ENCODE measurements at regions not wholly inside any gene's neighbourhood (a gene's known extent, or its start where the extent isn't known, plus 50 kb on each side); places are given as distances from the start of the nearest gene placed in this dataset.

DNA sequence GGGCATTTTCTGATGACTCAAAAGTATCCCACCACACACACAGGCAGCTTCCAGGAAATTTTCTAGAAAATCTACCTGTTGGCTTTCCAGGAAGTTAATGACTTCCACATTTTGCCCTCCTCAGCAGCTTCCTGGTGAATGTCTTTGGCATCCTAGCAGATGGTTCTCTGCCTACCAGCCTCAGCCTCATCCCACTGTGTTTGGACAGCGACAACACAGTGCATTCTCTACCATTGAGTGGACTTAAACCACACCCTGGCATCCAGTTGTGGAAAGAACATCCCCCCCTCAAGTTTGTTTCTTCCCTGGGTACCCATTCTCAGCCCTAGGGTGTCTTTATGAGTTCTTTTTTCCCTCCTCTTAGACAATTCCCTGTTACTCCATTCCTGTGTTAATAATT, 50.8 kb upstream of the GADL1 start:
- no peak for DNase-seq

DNA sequence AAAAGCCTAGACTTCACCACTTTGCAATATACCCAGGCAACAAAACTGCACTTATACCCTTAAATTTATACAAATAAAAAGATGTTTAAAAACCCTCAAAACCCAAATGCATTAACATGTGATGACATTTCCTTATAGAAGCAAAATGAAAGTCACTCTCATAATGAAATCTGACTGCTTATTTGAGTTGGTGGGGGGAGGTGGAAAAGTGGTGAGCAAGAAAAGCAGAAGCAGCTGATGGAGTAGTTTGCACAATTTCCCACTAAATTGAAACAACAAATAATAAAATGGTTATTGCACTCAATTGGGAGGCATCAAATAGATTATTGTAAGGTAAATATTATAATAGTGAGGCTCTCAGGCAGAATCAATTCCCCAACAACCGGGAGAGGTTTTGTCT, 54.0 kb upstream of the GADL1 start:
- no peak for DNase-seq

DNA sequence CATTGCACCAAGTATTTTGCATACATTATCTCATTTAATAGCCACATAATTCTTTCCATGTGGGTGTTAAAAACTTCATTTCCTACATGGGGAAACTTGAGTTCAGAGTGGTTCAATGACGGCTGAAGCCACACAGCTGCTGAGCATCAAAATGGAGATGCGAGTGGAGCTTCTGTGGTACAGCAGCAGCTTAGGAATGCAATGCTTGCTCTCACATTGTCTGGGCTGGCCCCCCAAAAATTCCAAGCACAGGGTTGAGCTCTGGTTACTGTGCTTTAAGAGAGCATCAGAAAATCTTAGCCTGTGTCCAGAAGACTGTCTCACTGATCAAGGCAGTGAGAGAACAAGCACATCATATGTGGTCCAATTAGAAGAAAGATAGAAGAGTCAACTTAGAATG, 57.4 kb upstream of the GADL1 start:
- DNase-seq, result no peak

DNA sequence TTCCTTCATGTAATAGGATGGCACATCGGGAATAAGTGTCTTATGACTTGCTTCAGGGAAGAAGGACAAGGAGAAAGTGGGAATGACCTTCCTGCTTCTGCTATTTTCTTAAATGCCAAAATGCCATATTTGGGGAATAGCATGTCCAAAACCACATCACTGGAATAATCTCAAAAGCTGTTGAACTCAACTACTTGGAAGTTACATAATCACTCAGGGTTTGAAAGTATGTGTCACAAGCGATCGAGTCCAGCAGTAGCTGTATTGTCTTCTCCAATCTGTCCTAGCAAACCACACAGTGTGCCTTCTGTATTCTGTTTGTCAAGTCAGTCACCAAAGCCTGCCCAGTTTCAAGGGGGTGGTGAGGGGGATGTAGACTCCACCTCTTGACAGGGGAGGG, 58.3 kb upstream of the GADL1 start:
- no peak for DNase-seq

DNA sequence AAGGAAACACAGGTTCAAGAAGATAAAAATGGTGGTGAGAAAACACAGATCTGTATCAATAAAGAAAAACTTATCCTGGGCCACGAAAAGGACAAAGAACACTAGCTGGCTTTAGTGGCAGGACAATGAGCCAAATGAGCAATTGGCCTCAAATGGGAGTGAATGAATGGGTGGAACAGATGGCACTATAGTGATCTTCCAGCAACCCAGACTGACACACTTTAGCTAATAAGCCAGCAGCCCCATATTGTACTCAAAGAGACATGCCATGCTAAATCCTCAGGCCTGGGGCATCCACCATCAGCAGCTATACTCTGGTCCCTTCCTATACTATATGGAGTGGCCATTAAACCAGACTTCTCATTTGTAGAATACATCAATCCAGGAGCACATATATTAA, 60.0 kb upstream of the GADL1 start:
- no peak for DNase-seq

DNA sequence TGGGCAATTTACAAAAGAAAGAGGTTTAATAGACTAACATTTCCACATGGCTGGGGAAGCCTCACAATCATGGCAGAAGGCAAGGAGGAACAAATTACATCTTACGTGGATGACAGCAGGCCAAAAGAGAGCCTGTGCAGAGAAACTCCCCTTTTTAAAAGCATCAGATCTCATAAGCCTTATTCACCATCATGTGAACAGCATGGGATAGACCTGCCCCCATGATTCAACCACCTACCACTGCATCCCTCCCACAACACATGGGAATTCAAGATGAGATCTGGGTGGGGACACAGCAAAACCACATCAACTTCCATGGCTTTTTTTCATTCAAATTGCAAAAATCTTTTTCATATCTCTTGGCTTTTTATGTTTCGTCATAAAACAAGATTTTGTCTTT, 67.6 kb upstream of the GADL1 start:
- DNase-seq, result no peak

DNA sequence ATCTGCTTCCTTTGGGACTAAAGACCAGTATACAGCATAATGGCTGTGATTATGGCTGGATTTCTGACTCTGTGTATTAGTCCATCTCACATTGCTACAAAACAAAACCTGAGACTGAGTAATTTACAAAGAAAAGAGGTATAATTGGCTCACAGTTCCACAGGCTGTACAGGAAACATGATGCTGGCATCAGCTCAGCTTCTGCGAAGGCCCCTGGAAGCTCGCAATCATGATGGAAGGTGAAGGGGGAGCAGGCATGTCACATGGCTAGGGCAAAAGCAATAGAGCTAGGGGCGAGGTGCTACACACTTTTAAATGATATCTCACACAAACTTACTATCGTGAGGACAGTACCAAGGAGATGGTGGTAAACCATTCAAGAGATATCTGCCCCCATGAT, 68.0 kb upstream of the GADL1 start:
- no peak for DNase-seq

DNA sequence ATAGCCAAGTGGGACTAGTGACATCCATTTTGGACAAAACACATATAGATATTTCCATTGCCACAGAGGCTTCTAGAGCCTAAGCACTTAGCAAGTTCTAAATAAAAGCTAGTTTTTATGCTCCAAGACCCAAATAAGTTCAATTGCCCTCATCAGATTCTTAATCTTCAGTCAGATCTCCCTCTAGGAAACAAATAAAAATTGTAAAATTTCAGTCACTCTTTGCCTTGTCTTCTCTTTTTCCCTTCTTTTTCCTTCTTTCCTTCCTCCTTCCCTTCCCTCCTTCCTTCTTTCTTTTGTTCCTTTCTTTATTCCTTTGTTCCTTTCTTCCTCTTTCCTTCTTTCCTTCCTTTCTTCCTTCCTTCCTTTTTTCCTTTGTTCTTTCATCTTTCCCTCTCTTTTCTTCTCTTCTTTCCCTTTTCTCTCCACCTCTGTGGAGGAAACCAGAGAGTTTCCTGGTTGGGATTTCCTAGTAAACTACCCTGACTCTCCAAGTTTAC, 68.8 kb upstream of the GADL1 start:
- DNase-seq, result no peak

DNA sequence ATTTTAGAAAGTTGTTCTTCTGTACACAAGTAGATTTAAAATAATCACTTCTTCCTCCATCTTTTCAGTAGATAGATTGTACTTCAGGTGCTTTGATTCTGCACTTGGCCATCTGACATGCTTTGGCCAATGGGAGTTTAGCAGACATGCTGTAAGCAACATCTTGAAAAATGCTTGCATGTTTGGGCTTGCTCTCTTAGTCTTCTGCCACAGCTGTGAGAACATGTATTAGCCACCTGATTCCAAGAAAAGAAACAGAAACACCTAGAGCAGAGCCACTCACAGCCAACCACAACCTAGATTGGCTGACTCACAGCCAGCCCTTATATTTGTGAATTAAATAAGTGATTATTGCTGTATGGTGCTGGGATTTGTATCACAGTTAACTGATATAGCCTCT, 70.2 kb upstream of the GADL1 start:
- DNase-seq, result no peak

DNA sequence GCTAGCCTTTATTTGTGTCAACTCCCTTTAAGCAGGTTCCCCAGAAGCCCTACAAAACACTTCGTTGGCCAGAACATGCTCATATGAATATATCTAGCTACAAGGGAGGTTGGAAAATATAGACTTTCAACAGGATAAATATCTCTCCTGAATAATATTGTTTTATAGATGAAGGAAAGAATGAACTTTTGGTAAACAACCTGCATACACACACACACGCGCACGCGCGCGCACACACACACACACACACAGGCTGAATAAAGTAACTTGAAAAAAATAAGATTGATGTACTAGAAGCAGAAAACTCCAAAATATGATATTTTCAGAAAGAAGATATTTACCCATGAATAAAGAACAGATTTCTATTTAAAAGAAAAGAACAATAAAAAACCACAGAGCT, 72.4 kb upstream of the GADL1 start:
- DNase-seq, result no peak

DNA sequence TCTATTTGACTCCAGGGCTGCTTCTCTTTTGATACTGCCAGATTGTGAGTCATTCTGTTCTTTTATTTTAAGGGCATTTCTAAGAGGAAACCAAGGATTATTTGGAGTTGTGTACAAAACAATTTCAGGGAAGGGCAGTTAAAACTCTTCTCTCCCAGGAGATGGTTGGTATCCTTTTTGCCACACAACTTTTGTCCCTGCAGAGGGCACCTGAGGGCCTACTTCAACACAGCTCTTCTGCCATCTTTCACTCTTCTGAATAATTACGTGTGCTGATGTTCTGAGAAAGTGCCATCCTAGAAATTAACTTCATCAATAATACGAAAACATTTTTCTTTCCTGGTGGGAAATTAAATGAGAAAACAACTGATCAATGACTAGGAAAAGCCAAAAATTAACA, 75.7 kb upstream of the GADL1 start:
- DNase-seq, result no peak

DNA sequence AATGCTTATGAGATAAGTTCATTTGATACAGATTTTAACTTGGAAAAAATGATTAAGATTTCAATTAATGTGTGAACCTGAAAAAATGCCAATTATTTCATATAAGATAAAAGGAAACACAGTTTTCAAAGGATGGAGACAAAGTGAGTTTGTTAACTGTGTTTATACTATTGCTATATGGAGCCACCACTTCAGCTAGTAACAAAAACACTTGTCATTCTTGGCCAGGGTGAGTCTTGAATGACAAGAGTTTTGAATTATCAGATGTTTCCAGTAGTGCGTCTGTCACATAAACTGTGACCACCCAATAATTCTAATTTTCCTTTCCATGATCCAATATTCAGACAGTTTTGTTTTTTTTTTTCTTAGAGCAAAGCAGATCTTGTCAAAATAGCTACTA, 78.0 kb upstream of the GADL1 start:
- DNase-seq, result no peak

DNA sequence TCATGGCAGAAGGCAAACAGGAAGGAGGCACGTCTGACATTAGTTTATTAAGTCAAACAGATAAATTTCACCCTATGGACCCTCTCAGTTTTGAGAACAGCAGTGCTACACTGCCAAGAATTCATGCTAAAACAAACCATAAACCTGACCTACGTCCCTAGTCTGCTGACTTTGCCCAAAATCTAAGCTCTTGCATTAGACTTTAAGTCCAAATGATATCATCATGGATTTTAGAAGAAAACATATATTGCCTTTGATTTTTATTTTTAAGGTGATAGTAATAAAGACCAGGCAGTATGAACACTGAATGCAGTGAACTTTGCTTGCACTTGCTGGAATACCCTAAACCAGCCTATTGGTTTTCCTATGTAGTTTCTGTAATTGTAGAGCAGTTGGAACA, 79.6 kb upstream of the GADL1 start:
- DNase-seq, result no peak

DNA sequence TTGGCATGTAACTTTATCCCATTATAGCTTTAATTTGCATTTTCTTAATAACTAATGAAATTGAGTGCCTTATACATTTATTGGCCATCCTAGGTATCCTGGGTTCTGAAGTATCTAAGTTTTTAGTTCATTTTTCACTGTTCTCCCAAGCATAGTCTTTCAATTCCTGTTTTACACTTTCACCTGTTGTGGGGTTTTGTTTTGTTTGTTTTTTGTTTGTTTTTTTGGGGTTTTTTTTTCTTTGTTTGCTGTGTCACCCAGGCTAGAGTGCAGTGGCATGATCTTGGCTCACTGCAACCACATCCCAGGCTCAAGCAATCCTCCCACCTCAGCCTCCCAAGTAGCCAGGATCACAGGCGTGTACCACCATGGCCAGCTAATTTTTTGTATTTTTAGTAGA, 83.1 kb upstream of the GADL1 start:
- DNase-seq, result no peak

DNA sequence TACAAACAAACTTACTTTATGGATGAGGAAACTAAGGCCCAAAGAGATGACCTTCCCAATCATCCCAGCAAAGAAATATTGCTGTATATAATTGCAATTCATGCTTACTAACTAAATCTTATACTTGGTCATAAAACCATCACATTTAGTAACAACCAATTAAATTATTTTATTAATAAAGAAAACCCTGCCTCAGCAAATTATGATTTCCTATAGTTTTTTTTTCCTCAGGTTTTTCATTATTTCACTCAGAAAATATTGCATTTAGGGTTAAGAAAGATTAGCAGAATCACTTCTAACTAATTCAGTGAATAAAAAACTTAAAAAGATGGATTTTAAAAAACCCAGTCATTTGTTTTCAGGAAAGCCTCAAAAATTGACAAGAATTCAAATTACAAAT, 86.5 kb upstream of the GADL1 start:
- no peak for DNase-seq

DNA sequence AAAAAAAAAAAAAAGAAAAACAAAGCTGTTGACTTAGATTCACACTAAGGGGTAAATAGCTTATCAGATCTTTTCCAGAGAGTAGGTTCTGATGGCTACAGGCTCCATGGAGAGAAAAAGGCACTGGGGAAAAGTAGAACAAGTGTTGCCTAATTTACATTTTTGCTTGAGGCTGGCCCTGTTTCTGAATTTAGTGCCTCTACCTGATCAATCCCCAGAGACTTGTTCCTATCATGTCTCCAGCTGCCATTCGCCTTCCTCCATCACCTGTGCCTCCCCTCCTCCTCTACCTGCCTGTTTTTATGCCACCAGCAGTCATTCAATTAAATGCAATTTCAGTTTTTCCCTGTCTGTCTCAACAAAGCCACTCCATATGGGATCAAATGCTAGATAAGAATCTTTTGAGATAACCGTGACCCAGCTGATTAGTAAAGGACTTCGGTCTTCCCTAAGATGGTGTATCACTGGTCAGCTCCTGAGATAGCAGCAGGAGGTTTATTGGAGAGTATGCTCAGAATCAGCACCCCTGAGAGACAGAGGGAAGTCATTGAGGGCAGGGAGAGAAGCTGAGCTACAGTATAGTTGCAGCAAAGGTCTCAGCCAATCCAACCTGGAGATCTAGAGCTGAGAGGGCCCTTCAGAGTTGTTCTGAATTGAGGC, 88.1 kb upstream of the GADL1 start:
- no peak for DNase-seq

DNA sequence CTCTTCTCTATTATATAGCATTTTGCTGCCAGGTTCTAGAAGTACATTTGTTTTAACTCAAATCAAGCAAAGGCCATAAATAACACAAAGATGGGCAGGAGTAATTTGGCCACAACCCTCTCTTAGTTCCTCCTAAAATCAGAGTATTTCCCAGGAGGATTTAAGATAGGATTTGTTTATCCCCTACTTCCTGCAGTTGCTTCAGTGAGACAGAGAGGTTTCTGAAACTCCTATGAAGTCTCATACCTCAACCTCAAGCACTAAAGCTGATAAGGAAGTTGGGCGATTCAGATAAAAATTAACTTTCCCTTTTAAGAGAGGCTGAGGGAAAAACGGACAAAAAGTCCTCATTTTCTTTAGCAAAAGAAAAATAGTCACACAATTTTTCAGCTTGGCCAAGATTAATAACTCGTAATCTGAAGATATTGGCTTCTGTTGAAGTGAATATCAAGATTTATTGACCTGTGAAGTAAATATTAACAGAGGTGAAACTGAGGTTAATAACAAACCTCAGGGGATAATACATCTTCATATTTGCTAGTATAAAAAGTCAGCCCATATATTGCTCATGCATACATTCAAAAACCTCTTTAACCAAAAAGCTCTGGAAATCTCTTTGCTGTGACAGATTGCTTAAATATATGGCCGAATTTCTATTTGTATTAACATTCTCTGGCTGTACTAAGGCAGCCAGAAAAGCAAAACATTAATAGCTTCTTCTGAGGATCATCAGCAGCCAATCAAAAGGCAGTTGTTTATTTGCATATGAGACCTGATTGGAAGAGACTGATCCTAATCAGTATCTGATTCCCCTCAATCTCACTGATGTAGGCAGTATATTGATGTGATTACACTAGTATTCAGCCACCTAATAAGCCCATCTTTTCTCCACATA, 90.6 kb upstream of the GADL1 start:
- DNase-seq, result no peak

DNA sequence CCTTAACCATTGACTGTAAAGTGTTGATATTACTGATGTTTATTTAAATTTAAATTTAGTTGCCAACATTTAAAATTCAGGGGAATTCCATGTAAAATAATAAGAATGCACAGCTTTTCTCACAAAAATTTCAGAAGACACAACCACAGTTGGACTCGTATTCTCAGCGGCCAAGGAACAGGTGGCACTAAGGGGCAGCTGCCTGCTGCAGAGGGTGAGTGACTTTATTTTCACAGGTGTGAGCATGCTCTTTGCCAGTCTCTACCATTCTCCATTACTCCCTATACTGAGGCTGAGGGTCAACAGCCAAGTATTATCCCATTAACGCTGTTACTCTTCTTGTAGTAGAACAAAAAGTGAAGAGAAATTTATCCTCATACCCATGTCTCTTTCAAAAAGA, 92.1 kb upstream of the GADL1 start:
- no peak for DNase-seq

DNA sequence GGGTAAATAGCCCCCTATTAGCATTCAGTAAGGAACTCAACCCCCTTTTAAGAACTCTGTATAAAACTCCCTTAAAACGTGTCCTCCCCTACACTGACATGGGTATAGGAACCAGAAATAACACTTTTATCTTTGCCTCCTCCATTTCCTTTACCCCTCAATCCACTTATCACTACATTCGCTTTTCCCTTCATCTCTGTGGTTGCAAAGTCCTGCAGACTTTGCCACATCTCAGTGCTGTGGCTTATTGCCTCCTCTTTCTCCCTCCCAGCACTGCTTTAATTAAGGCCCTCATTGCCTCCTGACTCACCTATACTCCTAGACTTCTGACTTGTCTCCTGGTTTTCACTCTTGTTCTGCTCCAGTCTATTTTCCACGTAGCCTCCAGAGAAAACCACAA, 94.3 kb upstream of the GADL1 start:
- DNase-seq, result no peak

DNA sequence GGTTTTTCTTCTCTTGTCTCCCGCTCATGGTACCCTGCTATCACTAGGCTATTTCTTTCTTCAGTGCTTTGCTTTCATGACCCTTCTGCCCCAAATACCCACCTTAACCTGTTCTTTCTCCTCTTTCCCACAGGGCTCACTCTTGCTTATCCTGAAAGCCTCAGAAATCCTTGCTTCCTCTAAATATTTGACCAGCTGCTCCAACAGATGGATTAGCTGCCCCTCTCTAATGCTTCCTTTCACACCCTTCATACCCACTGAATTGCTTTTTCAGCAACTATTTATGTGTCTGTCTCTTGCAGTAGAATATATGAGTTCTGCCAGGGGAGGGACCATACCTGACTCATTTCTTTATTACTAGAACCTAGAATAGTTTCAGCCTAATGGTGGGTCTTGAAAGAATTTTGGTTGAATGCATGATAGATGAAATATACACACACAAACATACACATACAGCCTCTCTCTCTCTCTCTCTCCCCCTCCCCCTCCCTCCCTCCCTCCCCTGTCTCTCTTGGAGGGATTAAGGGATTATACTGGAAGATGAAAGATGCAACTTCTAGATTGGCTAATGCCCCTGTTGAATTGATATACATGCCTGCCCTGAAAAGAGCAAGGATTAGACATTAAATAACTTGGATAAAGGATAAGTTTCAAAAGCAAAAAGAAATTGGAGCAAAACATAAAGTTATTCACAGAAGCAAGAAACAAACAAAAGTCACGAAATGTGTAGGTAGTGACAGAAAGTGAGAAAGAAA, 95.0 kb upstream of the GADL1 start:
- DNase-seq, result no peak

DNA sequence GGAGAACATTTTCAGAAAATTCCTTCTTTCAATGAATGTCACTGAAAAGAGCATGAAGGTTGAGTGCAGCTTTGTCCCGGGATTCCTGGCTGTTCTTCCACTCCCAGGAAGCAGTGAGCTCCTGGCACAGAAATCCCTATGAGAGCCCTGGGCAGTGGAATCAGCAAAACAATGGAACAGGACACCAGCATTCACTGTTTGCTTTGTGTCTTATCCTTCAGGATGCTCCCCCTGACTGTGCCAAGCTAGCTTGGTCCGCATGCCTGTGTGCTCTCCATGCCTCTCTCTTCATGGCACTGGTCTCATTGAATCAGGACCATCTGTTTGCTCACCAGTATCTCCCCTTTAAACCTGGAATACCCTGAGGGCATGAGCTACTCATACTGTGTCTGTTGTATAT, 102.0 kb upstream of the GADL1 start:
- DNase-seq, result no peak

DNA sequence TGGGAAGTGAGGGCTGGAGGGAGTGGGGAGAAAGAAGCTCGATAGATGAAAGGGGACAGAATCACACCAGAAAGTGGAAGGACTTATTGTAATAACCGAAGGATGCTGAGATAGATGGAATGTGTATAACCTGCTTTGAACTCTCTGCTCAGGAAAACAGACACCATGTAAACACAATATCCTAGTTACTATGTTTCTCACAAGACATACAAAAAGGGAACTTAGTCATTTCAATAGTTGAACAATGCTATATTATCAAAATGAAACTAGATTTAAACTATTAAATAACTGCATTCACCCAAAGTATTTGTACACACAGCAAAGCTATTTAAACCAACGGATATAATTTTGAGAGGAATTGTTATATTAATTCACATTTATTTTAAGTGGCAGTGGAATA, 108.3 kb upstream of the GADL1 start:
- no peak for DNase-seq

DNA sequence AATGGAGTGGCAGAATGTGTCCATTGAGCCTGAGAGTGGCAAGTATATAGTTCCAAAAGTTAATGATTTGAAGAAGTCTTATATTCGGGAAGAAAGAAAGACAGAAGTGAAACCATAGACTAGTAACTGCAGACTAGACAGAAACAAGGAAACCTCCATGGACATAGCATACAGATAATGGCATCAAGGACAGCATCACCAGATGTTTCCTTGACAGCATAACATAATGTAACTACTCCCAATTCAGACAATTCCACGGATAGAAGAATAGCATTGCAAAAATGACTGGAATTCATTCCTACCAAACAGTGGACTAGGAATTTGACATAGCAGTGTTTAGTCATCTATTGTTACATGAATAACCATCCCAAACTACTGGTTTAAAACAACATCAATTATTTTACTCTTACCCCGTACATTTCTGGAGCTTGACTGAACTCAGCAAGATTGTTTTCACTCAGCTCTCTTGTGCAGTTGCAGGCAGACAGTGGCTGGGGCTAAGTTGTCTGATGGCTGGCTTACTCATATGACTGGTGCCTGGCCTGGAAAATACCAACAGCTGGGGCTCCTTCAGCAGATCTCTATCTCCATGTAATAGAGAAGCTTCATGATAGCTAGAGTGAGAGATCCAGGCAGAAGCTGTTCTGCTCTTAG, 109.7 kb upstream of the GADL1 start:
- DNase-seq, result no peak

All from left kidney (tissue), 1 donor.